ENCODE measurements at regions not wholly inside any gene's neighbourhood (a gene's known extent, or its start where the extent isn't known, plus 50 kb on each side); places are given as distances from the start of the nearest gene placed in this dataset.

DNA sequence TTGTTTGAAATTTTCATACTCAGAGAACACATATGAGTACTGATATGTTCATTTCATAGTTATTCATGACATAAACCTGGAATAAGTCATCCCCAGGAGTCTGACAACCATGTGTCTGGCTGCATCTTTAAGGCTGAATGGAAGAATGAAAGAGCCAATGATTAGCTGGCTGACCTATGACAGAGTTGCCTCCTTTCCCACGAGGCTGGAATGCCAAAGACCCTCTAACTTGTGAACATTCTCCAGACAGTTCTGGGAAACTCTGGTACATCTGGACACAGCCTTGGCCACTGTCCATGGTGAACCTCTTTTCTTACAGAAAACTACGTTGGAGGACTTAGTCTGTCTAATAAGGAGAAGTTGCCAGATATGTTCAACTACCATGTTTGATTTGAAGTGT, 380.8 kb upstream of the MKI67 start:
- TF ChIP-seq, protein P1, sequence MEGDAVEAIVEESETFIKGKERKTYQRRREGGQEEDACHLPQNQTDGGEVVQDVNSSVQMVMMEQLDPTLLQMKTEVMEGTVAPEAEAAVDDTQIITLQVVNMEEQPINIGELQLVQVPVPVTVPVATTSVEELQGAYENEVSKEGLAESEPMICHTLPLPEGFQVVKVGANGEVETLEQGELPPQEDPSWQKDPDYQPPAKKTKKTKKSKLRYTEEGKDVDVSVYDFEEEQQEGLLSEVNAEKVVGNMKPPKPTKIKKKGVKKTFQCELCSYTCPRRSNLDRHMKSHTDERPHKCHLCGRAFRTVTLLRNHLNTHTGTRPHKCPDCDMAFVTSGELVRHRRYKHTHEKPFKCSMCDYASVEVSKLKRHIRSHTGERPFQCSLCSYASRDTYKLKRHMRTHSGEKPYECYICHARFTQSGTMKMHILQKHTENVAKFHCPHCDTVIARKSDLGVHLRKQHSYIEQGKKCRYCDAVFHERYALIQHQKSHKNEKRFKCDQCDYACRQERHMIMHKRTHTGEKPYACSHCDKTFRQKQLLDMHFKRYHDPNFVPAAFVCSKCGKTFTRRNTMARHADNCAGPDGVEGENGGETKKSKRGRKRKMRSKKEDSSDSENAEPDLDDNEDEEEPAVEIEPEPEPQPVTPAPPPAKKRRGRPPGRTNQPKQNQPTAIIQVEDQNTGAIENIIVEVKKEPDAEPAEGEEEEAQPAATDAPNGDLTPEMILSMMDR (IDR thresholded peaks at IDR 0.05; ENCODE audit: extremely low read depth, missing control alignments) = no peak
- no peak for DNase-seq (ENCODE audit: low spot score)

DNA sequence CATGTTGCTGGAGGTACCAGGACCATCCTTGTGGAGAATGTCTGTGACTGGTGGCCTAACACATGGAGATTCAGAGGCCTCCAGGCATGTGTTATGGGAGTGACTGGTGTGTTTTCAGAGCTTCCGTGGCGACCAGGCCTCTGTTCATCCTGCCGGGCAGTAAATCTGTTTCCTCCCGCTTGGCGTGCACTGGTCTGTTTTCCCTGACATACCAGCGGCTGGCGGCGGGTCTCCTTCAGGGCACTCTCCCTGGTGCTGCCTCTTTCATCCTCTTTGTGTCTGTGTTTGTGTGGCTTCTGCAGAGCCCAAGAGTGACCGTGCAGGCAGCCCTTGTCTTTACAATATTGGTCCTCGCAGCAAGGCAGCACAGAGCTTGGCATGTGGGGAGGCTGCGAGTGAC, 385.1 kb upstream of the MKI67 start:
- no peak for DNase-seq (ENCODE audit: low spot score)
- TF ChIP-seq, protein P1 (IDR thresholded peaks at IDR 0.05; ENCODE audit: extremely low read depth, missing control alignments) = no peak

DNA sequence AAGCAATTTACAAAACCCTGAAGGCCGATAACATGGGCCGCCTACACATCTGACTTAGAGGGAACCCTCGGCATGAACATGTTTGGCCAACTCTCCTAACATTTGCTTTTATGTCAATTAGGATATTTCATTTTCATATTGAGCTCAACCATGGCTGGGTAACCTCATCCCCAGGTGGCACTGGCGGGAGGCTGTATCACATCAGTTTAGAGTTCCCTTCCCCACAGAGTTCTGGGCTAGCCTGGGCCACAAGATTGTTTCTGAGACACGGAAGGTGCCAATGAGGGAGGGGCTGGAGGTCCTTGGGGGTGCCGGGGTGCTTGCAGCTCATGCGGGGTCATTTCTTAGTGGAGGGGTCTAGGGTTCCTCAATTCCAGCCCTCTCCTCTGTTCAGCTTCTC, 386.5 kb upstream of the MKI67 start:
- TF ChIP-seq, protein P1 (IDR thresholded peaks at IDR 0.05; ENCODE audit: extremely low read depth, missing control alignments) = no peak
- no peak for DNase-seq (ENCODE audit: low spot score)

DNA sequence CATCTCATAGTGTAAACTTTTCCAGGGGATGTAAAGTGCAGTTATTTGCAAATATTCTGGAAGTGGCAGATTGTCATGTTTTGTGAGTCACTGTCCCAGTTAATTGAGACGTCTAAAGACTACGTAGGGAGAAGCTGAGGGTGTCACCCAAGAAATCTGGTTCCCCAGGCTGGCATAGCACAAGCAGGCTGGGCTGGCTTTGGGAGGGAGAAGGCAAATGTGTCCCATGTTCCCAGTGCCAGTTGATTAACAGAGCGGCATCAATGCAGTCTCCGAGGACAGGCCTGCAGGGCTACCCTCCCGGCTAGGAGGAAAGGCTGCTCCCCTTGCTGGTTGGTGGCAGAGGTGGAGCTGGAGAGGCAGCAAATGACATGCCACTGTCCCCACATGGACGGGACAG, 388.3 kb upstream of the MKI67 start:
- TF ChIP-seq, protein P1 (IDR thresholded peaks at IDR 0.05; ENCODE audit: extremely low read depth, missing control alignments) = no peak
- DNase-seq (ENCODE audit: low spot score) = no peak

DNA sequence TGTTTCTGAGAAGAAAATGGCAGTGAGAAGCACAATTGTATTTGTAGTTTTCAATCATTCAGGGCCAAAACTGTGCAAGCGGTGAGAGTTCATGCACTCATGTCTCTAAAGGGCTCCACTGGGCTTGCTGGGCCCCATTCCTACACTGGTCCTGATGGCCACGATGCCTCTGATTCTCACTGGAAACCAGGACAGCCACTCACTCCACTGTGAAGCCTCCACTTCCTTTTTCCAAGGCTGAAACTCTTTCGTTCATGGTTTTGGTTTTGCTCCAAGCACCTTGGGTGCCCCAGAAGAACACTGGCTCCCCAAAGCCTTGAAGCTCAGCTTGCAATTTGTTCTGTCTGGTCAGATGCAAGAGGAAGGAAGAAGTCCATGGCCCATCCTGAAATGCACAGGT, 390.0 kb upstream of the MKI67 start:
- no peak for DNase-seq (ENCODE audit: low spot score)
- TF ChIP-seq, protein P1 (IDR thresholded peaks at IDR 0.05; ENCODE audit: extremely low read depth, missing control alignments) = no peak

DNA sequence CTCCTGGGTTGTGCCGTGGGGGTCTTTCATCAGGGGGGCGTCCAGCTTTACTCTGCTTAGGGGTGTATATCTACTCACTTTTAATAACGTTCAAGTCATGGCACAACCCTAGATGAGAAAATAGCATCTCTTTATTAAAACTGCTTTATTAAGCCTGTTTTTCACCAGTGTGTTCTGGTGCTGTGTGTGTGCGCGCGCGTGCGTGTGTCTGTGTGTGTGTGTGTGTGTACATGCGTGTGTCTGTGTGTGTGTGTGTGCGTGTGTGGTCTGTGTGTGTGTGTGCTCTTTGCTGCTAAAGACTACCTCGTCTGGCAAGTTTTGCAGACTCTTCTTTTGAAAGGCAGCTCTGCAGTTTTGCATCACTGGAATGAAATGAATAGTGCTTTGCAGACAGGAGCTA, 390.9 kb upstream of the MKI67 start:
- TF ChIP-seq, protein P1 (IDR thresholded peaks at IDR 0.05; ENCODE audit: extremely low read depth, missing control alignments) = no peak
- DNase-seq (ENCODE audit: low spot score) = no peak

DNA sequence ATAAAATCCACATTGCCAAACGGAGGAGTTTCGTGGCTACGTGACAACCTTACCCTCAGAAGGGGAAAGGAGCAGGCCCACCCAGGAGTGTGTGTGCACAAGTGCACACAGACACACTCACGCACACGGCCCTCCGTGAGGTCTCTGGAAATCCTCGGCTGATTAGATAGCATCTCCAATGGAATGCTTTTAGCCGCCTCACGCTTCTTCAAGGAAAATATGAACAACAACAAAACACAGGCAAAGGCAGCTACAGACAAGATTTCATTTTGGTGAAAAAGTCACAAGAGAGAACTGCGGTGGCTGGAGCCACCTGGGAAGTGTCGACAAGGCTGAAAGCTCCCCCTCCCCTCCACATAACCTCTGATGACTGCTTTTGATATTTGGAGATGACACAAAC, 391.8 kb upstream of the MKI67 start:
- TF ChIP-seq, protein P1 (IDR thresholded peaks at IDR 0.05; ENCODE audit: extremely low read depth, missing control alignments) = no peak
- DNase-seq (ENCODE audit: low spot score) = no peak
